HepG2 (cell line): ENCODE measurements at regions not wholly inside any gene's neighbourhood (a gene's known extent, or its start where the extent isn't known, plus 50 kb on each side); places are given as distances from the start of the nearest gene placed in this dataset.

ENCODE experiments used
- AGO1 ChIP-seq: fragments of 200-400 bp; formaldehyde crosslinking; IDR thresholded peaks from 2 replicates; pipeline ENCODE4 v1.6.1; 2017; ENCODE audit warnings: mild to moderate bottlenecking, low read depth, low read length, moderate library complexity; ENCODE audit not compliant: poor library complexity, severe bottlenecking
- HDAC1 ChIP-seq: sonication (generic); formaldehyde crosslinking; IDR thresholded peaks from 2 replicates; pipeline ENCODE4 v1.5.1; 2020; ENCODE audit warnings: mild to moderate bottlenecking, missing genetic modification reagents
- MTF2 ChIP-seq: sonication (generic); formaldehyde crosslinking; IDR thresholded peaks from 2 replicates; pipeline ENCODE4 v1.5.0; 2020; ENCODE audit warnings: missing genetic modification reagents, borderline replicate concordance
- ZNF451 ChIP-seq: sonication (generic); formaldehyde crosslinking; IDR thresholded peaks from 2 replicates; pipeline ENCODE4 v1.5.0; 2020; ENCODE audit warnings: mild to moderate bottlenecking, missing genetic modification reagents
- ZNF510 ChIP-seq: sonication (generic); formaldehyde crosslinking; IDR thresholded peaks from 2 replicates; pipeline ENCODE4 v1.4.0; 2020; ENCODE audit warnings: low read depth, mild to moderate bottlenecking, missing genetic modification reagents
- ZNF747 ChIP-seq: sonication (generic); formaldehyde crosslinking; IDR thresholded peaks from 2 replicates; pipeline ENCODE4 v1.8.1; 2023; ENCODE audit warnings: missing genetic modification reagents, mild to moderate bottlenecking, borderline replicate concordance
- TF ChIP-seq, protein P1 (sequence below), 2 experiments: fragments of 450-650 bp in 1 of 2; sonication (generic) in 1 of 2; formaldehyde crosslinking in 1 of 2; IDR thresholded peaks; 2 replicates each; pipeline versions ENCODE4 v1.6.1 to v1.8.0; 2016 to 2022; ENCODE audit warnings: antibody characterized with exemption in 1 of 2, mild to moderate bottlenecking in 1 of 2, missing genetic modification reagents in 1 of 2
- TF ChIP-seq, protein P2 (sequence below): sonication (generic); formaldehyde crosslinking; IDR thresholded peaks from 2 replicates; pipeline ENCODE4 v1.4.0; 2020; ENCODE audit warnings: missing genetic modification reagents
- TF ChIP-seq, protein P3 (sequence below): sonication (generic); formaldehyde crosslinking; IDR thresholded peaks from 2 replicates; pipeline ENCODE4 v1.4.0; 2020; ENCODE audit warnings: mild to moderate bottlenecking, missing genetic modification reagents

DNA sequence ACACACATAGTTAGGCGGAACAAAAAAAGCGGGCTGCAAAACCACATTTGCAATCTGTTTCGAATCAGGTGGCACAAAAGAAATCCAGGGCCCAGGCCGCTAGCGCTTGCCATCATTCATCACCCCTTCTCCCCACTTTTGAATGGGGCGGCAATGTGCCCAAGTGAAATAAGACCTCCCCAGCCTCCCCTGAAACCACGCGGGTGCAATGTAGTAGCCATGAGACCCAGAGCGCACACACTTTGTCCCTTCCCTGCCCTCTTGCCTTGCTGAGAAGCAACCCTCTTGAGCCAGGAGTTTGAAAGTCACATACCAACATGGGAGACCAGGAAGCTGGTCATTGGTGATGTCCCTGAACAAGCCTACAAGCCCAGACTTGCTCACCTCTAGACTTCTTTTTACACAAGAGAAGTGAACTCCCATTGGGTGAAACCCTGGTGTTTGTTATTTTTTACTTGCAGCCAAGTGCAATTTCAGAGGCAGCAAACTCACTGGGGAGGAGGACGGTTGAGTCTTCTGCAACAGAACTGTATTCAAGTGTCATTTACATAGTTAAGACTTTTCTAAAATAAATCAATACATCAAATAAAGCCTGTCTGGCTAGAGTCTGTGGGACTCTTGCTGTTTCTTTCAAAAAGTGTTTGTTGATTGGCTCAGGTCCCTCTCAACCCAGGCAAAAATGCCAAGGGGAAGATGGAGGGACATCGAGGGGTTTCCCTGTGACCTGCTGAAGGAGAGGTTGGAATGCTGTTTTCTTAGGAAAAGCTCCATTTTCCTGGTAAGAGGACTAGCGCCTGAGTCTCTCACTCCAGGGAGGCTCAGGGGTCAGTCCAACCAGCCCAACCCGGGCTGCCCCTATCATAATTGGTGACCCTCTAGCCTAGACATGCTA lies 138.1 kb upstream of the PTPN1 start (continued):
- TF ChIP-seq, protein P1, sequence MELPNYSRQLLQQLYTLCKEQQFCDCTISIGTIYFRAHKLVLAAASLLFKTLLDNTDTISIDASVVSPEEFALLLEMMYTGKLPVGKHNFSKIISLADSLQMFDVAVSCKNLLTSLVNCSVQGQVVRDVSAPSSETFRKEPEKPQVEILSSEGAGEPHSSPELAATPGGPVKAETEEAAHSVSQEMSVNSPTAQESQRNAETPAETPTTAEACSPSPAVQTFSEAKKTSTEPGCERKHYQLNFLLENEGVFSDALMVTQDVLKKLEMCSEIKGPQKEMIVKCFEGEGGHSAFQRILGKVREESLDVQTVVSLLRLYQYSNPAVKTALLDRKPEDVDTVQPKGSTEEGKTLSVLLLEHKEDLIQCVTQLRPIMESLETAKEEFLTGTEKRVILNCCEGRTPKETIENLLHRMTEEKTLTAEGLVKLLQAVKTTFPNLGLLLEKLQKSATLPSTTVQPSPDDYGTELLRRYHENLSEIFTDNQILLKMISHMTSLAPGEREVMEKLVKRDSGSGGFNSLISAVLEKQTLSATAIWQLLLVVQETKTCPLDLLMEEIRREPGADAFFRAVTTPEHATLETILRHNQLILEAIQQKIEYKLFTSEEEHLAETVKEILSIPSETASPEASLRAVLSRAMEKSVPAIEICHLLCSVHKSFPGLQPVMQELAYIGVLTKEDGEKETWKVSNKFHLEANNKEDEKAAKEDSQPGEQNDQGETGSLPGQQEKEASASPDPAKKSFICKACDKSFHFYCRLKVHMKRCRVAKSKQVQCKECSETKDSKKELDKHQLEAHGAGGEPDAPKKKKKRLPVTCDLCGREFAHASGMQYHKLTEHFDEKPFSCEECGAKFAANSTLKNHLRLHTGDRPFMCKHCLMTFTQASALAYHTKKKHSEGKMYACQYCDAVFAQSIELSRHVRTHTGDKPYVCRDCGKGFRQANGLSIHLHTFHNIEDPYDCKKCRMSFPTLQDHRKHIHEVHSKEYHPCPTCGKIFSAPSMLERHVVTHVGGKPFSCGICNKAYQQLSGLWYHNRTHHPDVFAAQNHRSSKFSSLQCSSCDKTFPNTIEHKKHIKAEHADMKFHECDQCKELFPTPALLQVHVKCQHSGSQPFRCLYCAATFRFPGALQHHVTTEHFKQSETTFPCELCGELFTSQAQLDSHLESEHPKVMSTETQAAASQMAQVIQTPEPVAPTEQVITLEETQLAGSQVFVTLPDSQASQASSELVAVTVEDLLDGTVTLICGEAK (IDR thresholded peaks at IDR 0.05) = no peak
- TF ChIP-seq, protein P1 (CRISPR knock-in tag; IDR thresholded peaks at IDR 0.05) = no peak
- TF ChIP-seq ZNF451 (no peak), ZNF747 (CRISPR knock-in tag) (no peak), ZNF510 (no peak), HDAC1 (CRISPR knock-in tag) (peak; percentile 44; the same call in 1 of the 2 replicates), MTF2 (CRISPR knock-in tag) (no peak), AGO1 (no peak)
- TF ChIP-seq, protein P2, sequence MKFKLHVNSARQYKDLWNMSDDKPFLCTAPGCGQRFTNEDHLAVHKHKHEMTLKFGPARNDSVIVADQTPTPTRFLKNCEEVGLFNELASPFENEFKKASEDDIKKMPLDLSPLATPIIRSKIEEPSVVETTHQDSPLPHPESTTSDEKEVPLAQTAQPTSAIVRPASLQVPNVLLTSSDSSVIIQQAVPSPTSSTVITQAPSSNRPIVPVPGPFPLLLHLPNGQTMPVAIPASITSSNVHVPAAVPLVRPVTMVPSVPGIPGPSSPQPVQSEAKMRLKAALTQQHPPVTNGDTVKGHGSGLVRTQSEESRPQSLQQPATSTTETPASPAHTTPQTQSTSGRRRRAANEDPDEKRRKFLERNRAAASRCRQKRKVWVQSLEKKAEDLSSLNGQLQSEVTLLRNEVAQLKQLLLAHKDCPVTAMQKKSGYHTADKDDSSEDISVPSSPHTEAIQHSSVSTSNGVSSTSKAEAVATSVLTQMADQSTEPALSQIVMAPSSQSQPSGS (CRISPR knock-in tag) = no peak
- TF ChIP-seq, protein P3, sequence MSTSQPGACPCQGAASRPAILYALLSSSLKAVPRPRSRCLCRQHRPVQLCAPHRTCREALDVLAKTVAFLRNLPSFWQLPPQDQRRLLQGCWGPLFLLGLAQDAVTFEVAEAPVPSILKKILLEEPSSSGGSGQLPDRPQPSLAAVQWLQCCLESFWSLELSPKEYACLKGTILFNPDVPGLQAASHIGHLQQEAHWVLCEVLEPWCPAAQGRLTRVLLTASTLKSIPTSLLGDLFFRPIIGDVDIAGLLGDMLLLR (CRISPR knock-in tag) = 0 out of 2 replicates have a peak, but pooled peaks have one; percentile 15
- TF ChIP-seq, all 625 proteins: peak for 48
